ENCODE measurements at regions not wholly inside any gene's neighbourhood (a gene's known extent, or its start where the extent isn't known, plus 50 kb on each side); places are given as distances from the start of the nearest gene placed in this dataset.
"Not testable (repeated sequence)": the region's sequence is repeated elsewhere in the genome, so short reads cannot be mapped to it uniquely, and the experiment has no call there.

GRCh38 chr10:34013235-34013634, 678.8 kb upstream of the NRP1 start:
- DNase-seq = no peak

DNA sequence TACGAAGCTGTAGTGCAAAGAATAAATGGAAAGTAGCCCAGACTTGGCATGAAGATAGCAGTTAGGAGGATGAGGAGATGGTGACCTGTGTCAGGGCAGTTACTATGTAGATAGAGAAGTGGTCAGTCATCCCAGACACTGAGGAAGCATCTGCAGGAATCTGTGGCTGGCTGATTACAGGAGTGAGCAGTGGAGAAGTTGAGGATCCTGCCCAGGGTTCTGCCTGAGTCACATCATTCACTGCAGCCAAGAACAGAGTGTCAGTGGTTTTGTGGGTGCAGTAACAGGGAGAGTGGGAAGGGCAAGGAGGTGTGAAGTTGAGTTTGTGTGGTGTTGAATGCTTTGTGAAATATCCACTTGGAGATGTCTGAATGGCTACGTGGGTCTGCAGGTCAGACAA, 676.4 kb upstream of the NRP1 start:
- DNase-seq = no peak

DNA sequence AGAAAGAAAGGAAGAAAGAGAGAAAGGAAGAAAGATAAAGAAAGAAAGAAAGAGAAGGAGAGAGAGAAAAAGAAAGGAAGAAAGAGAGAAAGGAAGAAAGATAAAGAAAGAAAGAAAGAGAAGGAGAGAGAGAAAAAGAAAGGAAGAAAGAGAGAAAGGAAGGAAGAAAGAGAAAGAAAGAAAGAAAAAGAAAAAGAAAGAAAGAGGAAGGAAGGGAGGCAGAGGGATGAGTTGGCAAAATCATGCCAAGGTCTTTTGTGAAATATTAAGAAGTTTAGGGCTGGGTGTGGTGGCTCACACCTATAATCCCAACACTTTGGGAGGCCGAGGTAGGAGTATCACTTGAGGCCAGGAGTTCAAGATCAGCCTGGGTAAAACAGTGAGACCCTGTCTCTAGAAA, 675.8 kb upstream of the NRP1 start:
- not testable (repeated sequence) for DNase-seq

DNA sequence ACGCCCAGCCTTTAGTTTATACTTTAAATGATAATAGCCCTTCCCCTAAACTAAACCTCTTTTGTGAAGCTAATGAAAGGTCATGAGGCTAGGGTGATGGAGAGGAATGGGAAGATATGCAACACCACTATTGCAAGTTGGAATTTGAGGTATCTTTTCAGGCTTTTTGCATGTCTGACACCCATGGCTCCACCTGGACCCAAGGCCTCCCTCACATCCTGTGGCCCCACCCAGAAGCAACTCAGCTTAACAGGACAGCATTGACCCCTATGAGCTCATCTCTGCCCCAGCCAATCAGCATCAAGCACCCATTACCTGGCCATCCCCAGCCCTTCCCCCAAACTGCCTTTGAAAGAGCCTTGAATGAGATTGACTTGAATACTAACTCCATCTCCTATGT, 674.2 kb upstream of the NRP1 start:
- DNase-seq = no peak

DNA sequence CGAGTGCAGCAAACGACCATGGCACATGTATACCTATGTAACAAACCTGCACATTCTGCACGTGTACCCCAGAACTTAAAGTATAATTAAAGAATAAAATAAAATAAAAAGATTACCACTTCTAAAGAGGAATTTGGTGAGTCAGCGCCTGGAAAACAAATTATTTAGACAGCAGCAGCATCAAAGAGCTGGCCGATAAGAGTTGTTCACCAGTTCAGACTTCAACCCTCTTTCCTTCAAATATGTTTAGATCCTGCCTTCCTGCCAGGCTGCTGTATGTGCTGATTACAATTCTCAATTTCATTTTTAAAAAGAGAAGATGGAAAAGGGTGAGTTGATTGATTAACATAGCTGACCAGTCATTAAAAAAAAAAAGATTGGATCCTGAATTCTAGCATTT, 672.0 kb upstream of the NRP1 start:
- no peak for DNase-seq

DNA sequence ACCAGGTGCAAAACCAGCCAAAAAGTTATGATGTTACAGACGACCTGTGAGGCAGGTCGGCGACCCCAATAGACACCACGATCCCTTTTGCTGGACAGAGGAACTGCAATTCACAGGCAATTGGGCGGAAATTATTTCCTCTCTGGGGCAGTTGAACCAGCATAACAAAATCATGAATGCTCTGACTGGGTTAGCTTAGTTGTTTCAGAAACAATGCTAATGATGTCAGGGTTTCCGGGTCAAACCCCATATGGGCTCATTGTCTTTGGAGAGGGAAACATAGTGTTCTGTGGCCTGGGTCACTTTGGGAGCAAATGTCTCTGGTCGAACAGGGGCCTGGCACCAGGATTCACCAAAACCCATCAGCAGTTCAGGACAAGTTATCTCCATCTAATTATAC, 669.1 kb upstream of the NRP1 start:
- no peak for DNase-seq

DNA sequence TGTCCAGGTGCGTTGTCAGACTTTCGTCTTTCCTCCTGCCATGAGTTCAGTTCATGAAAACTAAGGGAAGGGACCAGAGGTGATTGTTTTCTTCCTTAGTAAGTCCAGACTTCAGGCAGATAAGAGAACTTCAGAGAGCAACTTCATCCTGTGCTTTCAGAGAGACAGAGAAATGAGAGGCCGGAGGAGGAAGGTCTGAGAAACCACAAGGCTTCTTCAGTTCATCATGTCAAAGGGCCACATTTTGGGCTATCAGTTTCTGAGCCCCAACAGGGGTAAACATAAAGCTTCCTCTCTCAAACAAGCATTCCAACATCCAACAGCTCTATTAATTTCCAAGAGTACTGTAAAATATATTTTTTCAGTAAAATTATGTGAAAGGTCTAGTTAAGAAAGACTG, 668.4 kb upstream of the NRP1 start:
- no peak for DNase-seq

- DNase-seq = no peak
Measured at GRCh38 chr10:34001831-34002230, 667.4 kb upstream of the NRP1 start.

GRCh38 chr10:34001087-34001580, 666.7 kb upstream of the NRP1 start:
- DNase-seq = no peak

DNA sequence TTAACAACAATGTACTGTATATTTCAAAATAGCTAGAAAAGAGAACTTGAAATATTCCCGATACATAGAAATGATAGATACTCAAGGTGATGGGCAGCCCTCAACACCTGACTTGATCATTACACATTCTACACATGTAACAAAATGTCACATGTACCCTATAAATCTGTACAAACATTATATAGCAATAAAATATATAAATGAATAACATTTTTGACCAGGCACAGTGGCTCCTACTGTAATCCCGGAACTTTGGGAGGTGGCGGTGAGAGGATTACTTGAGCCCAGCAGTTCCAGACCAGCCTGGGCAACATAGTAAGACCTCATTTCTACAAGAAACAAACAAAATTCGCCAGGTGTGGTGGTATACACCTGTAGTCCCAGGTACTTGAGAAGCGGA, 659.5 kb upstream of the NRP1 start:
- DNase-seq = no peak

- no peak for DNase-seq
Measured at GRCh38 chr10:33991924-33992323, 657.5 kb upstream of the NRP1 start.

- no peak for DNase-seq
Measured at GRCh38 chr10:33986515-33986914, 652.0 kb upstream of the NRP1 start.

DNA sequence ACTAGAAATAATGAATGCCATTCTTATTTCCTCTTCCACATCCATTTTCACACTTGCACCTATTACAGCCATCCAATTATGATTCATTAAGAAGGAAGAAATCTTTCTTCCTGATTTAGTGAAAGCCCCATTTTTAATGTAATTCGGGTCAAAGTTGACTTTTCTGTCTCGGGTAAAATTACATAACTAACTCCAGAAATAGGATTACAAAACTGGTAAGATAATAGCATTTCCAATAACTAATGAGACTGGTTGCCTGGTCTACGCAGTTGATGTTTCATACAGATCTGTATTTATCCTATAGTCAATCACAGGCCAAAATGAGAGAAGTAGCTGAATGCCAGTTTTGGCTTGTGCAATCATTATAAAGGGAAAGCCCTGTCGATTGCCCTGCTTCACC, 651.5 kb upstream of the NRP1 start:
- DNase-seq = no peak

- no peak for DNase-seq
Measured at GRCh38 chr10:33982995-33983394, 648.5 kb upstream of the NRP1 start.

DNA sequence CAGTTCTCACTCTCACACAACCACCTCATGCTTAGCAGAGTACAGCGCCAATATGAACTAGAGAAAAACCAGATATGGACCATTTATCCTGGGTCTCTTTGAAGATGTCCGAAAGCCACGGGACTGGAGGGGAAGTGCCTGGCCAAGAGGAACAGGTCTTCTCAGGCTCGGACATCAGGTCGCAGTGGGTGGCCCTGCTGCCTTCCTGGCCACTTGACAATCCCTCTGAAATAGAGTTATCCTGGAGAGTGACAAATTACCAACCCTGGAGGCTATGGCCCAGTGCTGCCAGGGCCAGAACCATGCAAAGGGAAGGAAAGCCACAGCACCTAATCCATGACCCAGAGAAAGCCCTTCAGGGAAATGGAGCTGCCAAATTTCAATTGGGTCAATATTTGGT, 646.8 kb upstream of the NRP1 start:
- no peak for DNase-seq

- DNase-seq = no peak
Measured at GRCh38 chr10:33979195-33979594, 644.7 kb upstream of the NRP1 start.

DNA sequence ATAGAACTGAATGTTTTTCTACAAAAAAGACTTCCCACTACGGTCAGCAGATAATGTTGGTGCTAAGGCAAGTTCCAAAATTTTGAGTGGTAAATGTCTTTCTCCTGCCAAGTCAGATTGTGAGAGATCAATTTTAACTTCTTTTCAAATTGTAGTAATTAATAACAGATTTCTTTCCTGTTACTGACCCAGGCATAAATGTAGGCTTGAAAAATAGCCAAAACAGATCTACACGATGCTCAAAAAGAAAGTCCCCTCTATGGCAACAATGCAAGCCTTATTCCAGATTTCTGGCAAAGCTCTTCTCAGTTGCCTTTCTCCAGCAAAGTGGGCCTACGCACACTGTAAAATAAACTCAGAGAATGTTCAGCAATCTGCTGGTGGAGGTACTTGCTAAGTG, 641.0 kb upstream of the NRP1 start:
- no peak for DNase-seq

DNA sequence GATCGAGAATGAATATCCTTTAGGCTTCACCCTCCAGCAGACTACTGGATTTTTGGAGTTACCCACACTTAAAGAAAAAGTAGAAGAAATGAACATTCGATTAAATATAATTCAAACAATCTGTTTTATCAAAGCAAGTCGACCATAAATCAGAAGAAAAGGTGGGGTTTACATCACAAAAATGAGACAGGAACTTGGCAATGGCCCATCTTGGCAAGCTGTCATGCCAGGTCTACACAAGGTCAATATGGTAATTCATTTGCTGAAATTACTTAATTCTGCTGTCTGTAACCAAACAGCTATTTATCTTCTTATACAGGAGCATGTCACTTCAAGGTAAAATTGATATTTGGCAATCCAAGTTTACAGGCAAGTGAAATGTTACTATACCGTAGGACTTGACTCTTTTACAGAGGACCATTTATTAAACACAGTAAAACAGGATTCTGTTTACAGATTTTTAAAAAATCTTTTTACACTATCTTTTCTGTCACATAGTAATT, 640.6 kb upstream of the NRP1 start:
- DNase-seq = no peak

DNA sequence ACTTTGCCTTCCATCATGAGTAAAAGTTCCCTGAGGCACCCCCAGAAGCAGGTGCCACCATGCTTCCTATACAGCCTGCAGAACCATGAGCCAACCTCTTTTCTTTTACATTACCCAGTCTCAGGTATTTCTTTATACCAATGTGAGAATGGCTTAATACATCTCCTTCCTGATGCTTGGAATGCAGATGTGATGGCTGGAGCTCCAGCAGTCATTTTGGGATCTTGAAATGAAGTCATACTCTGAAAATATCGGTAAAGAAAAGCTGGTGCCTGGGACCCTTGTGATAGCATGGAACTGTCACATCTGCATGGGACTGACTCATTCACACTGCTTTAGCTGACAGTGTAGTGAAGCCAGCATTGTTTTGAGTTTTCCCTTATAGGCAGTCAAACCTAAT, 634.5 kb upstream of the NRP1 start:
- no peak for DNase-seq

DNA sequence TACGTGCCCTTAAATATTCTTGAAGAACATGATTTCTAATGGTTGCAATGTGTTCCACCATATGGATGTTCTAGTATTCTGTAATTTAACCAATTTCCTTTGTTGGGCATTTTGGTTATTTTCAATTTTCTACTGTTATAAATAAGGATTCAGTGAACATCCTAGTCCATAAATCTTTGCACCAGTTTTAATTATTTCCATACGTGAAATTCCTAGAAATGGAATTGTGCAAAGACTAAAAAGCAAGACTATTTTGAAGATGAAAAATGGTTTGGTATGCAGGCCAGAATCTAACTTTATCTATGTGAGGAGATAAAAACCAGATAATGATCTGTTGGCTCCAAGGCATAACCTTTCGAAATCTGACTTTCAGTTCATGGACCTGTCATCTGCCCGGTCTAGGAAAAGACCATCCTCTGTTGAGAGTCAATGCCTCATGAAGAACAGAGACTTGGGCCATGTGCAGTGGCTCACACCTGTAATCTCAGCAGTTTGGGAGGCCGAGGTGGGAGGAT, 633.2 kb upstream of the NRP1 start:
- no peak for DNase-seq

GRCh38 chr10:33966946-33967345, 632.5 kb upstream of the NRP1 start:
- DNase-seq = no peak

DNA sequence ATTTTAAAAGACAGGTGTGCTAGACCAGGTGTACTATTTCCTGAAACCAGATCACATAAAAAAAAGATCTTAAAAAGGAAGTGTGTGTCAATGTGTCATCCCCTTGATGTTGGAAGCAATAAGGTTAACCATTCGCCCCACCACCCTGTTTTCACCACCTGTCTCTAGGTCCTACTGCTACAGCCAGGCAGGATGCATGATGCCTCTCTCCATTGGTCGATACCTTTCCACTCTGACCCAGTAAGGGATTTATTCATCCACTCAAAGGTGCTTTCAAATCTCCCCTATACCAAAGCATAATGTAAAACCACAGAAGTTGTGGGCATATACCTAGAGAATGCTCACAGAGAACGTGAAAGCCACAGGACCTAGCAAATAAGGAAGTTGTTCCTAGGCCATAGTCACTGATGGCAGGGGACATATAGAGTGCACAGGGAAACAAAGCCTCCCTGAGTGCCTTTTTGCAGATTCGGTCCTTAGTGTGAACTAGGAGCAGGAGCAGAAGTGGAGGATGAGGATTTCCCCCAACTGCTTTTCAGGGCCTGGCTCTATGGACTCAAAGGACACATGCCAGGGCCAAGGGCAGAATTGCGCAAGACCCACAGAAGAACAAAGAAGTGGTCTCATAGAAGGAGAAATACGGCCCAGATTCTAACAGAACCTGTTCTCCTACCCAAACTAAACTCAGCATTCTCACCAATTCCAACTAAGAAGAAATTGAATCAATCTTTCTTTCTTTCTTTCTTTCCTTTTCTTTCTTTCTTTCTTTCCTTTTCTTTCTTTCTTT, 631.5 kb upstream of the NRP1 start:
- no peak for DNase-seq

GRCh38 chr10:33963729-33964128, 629.3 kb upstream of the NRP1 start:
- no peak for DNase-seq

GRCh38 chr10:33956322-33956721, 621.9 kb upstream of the NRP1 start:
- DNase-seq = not testable (repeated sequence)

- no peak for DNase-seq
Measured at GRCh38 chr10:33955676-33956075, 621.2 kb upstream of the NRP1 start.
